ENCODE measurements at regions not wholly inside any gene's neighbourhood (a gene's known extent, or its start where the extent isn't known, plus 50 kb on each side); places are given as distances from the start of the nearest gene placed in this dataset.

DNA sequence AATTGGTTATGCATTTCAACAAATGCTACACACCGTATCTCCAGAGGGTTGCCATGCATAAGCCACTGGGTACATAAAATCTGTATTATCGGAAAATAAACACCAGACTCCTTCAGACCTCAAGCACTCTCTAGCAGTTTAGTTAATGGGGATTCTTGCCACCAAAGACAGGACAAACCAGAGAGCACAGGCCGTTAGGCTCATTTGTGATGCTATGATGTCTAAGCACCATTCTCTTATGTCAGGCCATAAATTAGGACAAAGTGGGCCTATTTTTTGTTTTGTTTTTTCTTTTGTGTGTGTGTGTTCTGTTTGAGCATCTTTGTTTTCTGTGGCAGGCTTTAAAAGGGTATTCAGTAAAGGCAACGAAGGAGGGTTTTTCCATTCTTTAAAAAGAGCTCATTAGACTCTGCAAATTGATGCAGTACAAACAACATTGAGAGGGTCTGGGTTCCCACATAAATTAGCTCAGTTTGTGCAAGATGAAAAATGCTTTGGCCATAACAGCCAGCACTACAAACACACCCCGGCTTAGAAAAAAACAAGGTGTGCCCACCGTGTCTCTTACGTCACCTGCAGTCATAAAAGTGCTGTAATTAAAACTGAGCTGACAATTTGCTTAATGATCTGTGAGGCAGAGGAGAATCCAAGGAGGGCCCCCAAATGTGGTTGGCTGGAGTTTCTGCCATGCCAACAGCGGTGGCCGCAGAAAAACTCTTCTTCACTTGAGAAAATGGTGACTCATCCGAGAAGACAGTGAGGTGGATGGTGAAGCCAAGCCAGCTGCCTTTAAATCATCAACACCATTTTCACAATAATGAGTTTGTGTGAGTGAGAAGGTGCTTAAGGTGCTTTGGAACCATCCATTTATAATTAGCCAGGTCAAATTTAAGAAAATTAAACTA, 297.9 kb downstream of the GATA3 start:
- no peak overlapping the region for H3K4me3 ChIP-seq (ENCODE audit: low read depth in 1 of 3, low read length in 3 of 3)
- DNase-seq (ENCODE audit: low spot score): no peak
- 86% methylated on average over 10 of the region's 10 CpGs for whole genome bisulfite sequencing
- H3K9ac ChIP-seq (ENCODE audit: low read depth in 1 of 2, low read length in 2 of 2): no peak overlapping the region
- H3K27me3 ChIP-seq (ENCODE audit: control insufficient read depth in 4 of 4, insufficient read depth in 4 of 4, low read length in 3 of 4): peaks cover 0 to 10% (median 0%) of the 10 kb centered on the region in 4 donors
- H3K36me3 ChIP-seq (ENCODE audit: control insufficient read depth in 4 of 4, insufficient read depth in 3 of 4, low read depth in 1 of 4, low read length in 3 of 4): no peaks in the 10 kb centered on the region
- peaks cover 0 to 1% (median 0%) of the 10 kb centered on the region in 4 donors for H3K4me1 ChIP-seq (ENCODE audit: control insufficient read depth in 4 of 4, insufficient read depth in 4 of 4, low read length in 3 of 4)
- H3K27ac ChIP-seq (ENCODE audit: low read depth in 1 of 2, low read length in 2 of 2): no peak overlapping the region
- H3K9me3 ChIP-seq (ENCODE audit: control insufficient read depth in 4 of 4, low read length in 3 of 4): no peaks in the 10 kb centered on the region
- TF ChIP-seq, protein P1, sequence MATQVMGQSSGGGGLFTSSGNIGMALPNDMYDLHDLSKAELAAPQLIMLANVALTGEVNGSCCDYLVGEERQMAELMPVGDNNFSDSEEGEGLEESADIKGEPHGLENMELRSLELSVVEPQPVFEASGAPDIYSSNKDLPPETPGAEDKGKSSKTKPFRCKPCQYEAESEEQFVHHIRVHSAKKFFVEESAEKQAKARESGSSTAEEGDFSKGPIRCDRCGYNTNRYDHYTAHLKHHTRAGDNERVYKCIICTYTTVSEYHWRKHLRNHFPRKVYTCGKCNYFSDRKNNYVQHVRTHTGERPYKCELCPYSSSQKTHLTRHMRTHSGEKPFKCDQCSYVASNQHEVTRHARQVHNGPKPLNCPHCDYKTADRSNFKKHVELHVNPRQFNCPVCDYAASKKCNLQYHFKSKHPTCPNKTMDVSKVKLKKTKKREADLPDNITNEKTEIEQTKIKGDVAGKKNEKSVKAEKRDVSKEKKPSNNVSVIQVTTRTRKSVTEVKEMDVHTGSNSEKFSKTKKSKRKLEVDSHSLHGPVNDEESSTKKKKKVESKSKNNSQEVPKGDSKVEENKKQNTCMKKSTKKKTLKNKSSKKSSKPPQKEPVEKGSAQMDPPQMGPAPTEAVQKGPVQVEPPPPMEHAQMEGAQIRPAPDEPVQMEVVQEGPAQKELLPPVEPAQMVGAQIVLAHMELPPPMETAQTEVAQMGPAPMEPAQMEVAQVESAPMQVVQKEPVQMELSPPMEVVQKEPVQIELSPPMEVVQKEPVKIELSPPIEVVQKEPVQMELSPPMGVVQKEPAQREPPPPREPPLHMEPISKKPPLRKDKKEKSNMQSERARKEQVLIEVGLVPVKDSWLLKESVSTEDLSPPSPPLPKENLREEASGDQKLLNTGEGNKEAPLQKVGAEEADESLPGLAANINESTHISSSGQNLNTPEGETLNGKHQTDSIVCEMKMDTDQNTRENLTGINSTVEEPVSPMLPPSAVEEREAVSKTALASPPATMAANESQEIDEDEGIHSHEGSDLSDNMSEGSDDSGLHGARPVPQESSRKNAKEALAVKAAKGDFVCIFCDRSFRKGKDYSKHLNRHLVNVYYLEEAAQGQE (IDR thresholded peaks at IDR 0.05): no peak
- TF ChIP-seq, protein P2, sequence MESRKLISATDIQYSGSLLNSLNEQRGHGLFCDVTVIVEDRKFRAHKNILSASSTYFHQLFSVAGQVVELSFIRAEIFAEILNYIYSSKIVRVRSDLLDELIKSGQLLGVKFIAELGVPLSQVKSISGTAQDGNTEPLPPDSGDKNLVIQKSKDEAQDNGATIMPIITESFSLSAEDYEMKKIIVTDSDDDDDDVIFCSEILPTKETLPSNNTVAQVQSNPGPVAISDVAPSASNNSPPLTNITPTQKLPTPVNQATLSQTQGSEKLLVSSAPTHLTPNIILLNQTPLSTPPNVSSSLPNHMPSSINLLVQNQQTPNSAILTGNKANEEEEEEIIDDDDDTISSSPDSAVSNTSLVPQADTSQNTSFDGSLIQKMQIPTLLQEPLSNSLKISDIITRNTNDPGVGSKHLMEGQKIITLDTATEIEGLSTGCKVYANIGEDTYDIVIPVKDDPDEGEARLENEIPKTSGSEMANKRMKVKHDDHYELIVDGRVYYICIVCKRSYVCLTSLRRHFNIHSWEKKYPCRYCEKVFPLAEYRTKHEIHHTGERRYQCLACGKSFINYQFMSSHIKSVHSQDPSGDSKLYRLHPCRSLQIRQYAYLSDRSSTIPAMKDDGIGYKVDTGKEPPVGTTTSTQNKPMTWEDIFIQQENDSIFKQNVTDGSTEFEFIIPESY (IDR thresholded peaks at IDR 0.05): no peak
- TF ChIP-seq EGR1 (IDR thresholded peaks at IDR 0.05; ENCODE audit: low read depth in 2 of 2): no peak
- no peak for TF ChIP-seq GABPA (IDR thresholded peaks at IDR 0.05 in 1 of 2, conservative IDR thresholded peaks at IDR 0.05 in 1 of 2)
- TF ChIP-seq TAF1 (conservative IDR thresholded peaks at IDR 0.05): no peak
- no peak for TF ChIP-seq RXRA (IDR thresholded peaks at IDR 0.05)
- TF ChIP-seq SP1 (IDR thresholded peaks at IDR 0.05): no peak
- TF ChIP-seq, protein P3, sequence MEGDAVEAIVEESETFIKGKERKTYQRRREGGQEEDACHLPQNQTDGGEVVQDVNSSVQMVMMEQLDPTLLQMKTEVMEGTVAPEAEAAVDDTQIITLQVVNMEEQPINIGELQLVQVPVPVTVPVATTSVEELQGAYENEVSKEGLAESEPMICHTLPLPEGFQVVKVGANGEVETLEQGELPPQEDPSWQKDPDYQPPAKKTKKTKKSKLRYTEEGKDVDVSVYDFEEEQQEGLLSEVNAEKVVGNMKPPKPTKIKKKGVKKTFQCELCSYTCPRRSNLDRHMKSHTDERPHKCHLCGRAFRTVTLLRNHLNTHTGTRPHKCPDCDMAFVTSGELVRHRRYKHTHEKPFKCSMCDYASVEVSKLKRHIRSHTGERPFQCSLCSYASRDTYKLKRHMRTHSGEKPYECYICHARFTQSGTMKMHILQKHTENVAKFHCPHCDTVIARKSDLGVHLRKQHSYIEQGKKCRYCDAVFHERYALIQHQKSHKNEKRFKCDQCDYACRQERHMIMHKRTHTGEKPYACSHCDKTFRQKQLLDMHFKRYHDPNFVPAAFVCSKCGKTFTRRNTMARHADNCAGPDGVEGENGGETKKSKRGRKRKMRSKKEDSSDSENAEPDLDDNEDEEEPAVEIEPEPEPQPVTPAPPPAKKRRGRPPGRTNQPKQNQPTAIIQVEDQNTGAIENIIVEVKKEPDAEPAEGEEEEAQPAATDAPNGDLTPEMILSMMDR (IDR thresholded peaks at IDR 0.05; ENCODE audit: low read depth, low read length, missing input control): no peak
- no peak for TF ChIP-seq RAD21 (IDR thresholded peaks at IDR 0.05)
- no peak for TF ChIP-seq FOXA1 (IDR thresholded peaks at IDR 0.05)
- no peak for TF ChIP-seq HNF4A (conservative IDR thresholded peaks at IDR 0.05)
- TF ChIP-seq HNF4G (IDR thresholded peaks at IDR 0.05): no peak
- TF ChIP-seq JUND (IDR thresholded peaks at IDR 0.05): no peak
- no peak for TF ChIP-seq FOXA2 (IDR thresholded peaks at IDR 0.05)
- TF ChIP-seq NR2F2 (IDR thresholded peaks at IDR 0.05): no peak
- TF ChIP-seq YY1 (IDR thresholded peaks at IDR 0.05): no peak
- TF ChIP-seq, protein P4, sequence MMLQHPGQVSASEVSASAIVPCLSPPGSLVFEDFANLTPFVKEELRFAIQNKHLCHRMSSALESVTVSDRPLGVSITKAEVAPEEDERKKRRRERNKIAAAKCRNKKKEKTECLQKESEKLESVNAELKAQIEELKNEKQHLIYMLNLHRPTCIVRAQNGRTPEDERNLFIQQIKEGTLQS (IDR thresholded peaks at IDR 0.05): no peak
